OCI-LY1 (cell line): ENCODE measurements at regions not wholly inside any gene's neighbourhood (a gene's known extent, or its start where the extent isn't known, plus 50 kb on each side); places are given as distances from the start of the nearest gene placed in this dataset.

ENCODE experiments used
- H2AFZ ChIP-seq: fragments of 200-600 bp; sonication (generic), shearing (Covaris generic); 2 replicates; pipeline ENCODE4 v1.6.0; 2014; ENCODE audit warnings: antibody characterized with exemption, mild to moderate bottlenecking, low read length
- H3F3A ChIP-seq: fragments of 200-600 bp; sonication (generic), shearing (Covaris generic); 2 replicates; pipeline ENCODE4 v1.6.0; 2014; ENCODE audit warnings: mild to moderate bottlenecking, antibody characterized with exemption, low read length, moderate library complexity; ENCODE audit not compliant: insufficient read depth
- H3K27ac ChIP-seq: fragments of 200-600 bp; sonication (generic); 2 replicates; pipeline ENCODE4 v1.5.1; 2014; ENCODE audit warnings: low read length, mixed run types, mild to moderate bottlenecking, low read depth; ENCODE audit not compliant: poor library complexity, severe bottlenecking
- H3K27me3 ChIP-seq: fragments of 200-600 bp; sonication (generic); 2 replicates; pipeline ENCODE4 v1.6.0; 2014; ENCODE audit warnings: antibody characterized with exemption, mild to moderate bottlenecking, low read length, moderate library complexity; ENCODE audit not compliant: insufficient read depth
- H3K36me3 ChIP-seq: fragments of 200-600 bp; sonication (generic); 2 replicates; pipeline ENCODE4 v1.6.1; 2014; ENCODE audit warnings: mild to moderate bottlenecking, antibody characterized with exemption, low read length, moderate library complexity, mixed read lengths; ENCODE audit not compliant: insufficient read depth
- H3K4me1 ChIP-seq: fragments of 200-600 bp; sonication (generic); 2 replicates; pipeline ENCODE4 v1.5.1; 2014; ENCODE audit warnings: mild to moderate bottlenecking, low read length, moderate library complexity; ENCODE audit not compliant: insufficient read depth, severe bottlenecking
- H3K4me2 ChIP-seq: fragments of 200-600 bp; sonication (generic), shearing (Covaris generic); 2 replicates; pipeline ENCODE4 v1.6.1; 2014; ENCODE audit warnings: low read length
- H3K4me3 ChIP-seq: fragments of 200-600 bp; sonication (generic); 2 replicates; pipeline ENCODE4 v1.5.1; 2014; ENCODE audit warnings: low read length, low read depth, mild to moderate bottlenecking, mixed read lengths; ENCODE audit not compliant: poor library complexity, severe bottlenecking
- H3K79me2 ChIP-seq: fragments of 200-600 bp; shearing (Covaris generic); 2 replicates; pipeline ENCODE4 v1.6.1; 2016; ENCODE audit warnings: mixed run types, low read length, mixed read lengths; ENCODE audit not compliant: insufficient read depth
- H3K9ac ChIP-seq: fragments of 200-600 bp; sonication (generic), shearing (Covaris generic); 2 replicates; pipeline ENCODE4 v1.6.1; 2014; ENCODE audit warnings: mild to moderate bottlenecking, low read length, mixed read lengths
- H3K9me2 ChIP-seq: fragments of 200-600 bp; sonication (generic), shearing (Covaris generic); 2 replicates; pipeline ENCODE4 v1.6.1; 2014; ENCODE audit warnings: low read depth, mild to moderate bottlenecking, low read length, mixed read lengths
- H3K9me3 ChIP-seq: fragments of 200-600 bp; shearing (Covaris generic); 2 replicates; pipeline ENCODE4 v1.6.1; 2014; ENCODE audit warnings: low read length, mixed read lengths
- H4K20me1 ChIP-seq: fragments of 200-600 bp; sonication (generic), shearing (Covaris generic); 2 replicates; pipeline ENCODE4 v1.6.0; 2016; ENCODE audit warnings: mild to moderate bottlenecking, low read length; ENCODE audit not compliant: insufficient read depth
- CTCF ChIP-seq: fragments of 200-600 bp; sonication (generic), shearing (Covaris generic); IDR thresholded peaks from 2 replicates; pipeline ENCODE4 v1.5.1; 2017; ENCODE audit warnings: mild to moderate bottlenecking, antibody characterized with exemption, low read length, moderate library complexity, mixed read lengths
- EZH2 ChIP-seq: fragments of 200-600 bp; sonication (generic), shearing (Covaris generic); IDR thresholded peaks from 2 replicates; pipeline ENCODE4 v1.8.0; 2017; ENCODE audit warnings: borderline replicate concordance, mixed run types, mild to moderate bottlenecking, antibody characterized with exemption, low read length, moderate library complexity, mixed read lengths

GRCh38 chr7:113368256-113368655, 249.9 kb upstream of the SMIM30 start:
- H3K4me2 ChIP-seq, result no peak overlapping the region
- no peaks in the 10 kb centered on the region for H3F3A ChIP-seq
- no peak overlapping the region for H3K27ac ChIP-seq
- no peaks in the 10 kb centered on the region for H4K20me1 ChIP-seq
- no peaks in the 10 kb centered on the region for H3K36me3 ChIP-seq
- no peak overlapping the region for H3K4me3 ChIP-seq
- no peak overlapping the region for H3K9ac ChIP-seq
- no peak overlapping the region for H2AFZ ChIP-seq
- no peaks in the 10 kb centered on the region for H3K4me1 ChIP-seq
- H3K79me2 ChIP-seq, result no peaks in the 10 kb centered on the region
- no peaks in the 10 kb centered on the region for H3K27me3 ChIP-seq
- no peaks in the 10 kb centered on the region for H3K9me3 ChIP-seq
- TF ChIP-seq CTCF (no peak), EZH2 (no peak)
- H3K9me2 ChIP-seq, result no peaks in the 10 kb centered on the region

GRCh38 chr7:113367041-113367586, 248.8 kb upstream of the SMIM30 start:
- H3F3A ChIP-seq, result no peaks in the 10 kb centered on the region
- no peaks in the 10 kb centered on the region for H3K9me3 ChIP-seq
- H3K4me2 ChIP-seq, result no peak overlapping the region
- no peaks in the 10 kb centered on the region for H3K9me2 ChIP-seq
- no peaks in the 10 kb centered on the region for H3K4me1 ChIP-seq
- TF ChIP-seq CTCF (no peak), EZH2 (no peak)
- no peaks in the 10 kb centered on the region for H3K27me3 ChIP-seq
- H2AFZ ChIP-seq, result no peak overlapping the region
- no peaks in the 10 kb centered on the region for H3K36me3 ChIP-seq
- H4K20me1 ChIP-seq, result no peaks in the 10 kb centered on the region
- H3K27ac ChIP-seq, result no peak overlapping the region
- no peak overlapping the region for H3K4me3 ChIP-seq
- H3K9ac ChIP-seq, result no peak overlapping the region
- no peaks in the 10 kb centered on the region for H3K79me2 ChIP-seq

- Histone ChIP-seq H3K4me1 (no peaks in the 10 kb centered on the region), H4K20me1 (no peaks in the 10 kb centered on the region), H3K79me2 (no peaks in the 10 kb centered on the region), H3K9me3 (no peaks in the 10 kb centered on the region), H3F3A (no peaks in the 10 kb centered on the region), H3K27me3 (no peaks in the 10 kb centered on the region), H3K27ac (no peak overlapping the region), H3K4me2 (no peak overlapping the region), H2AFZ (no peak overlapping the region), H3K9me2 (no peaks in the 10 kb centered on the region), H3K4me3 (no peak overlapping the region), H3K36me3 (no peaks in the 10 kb centered on the region), H3K9ac (no peak overlapping the region)
- TF ChIP-seq CTCF (no peak), EZH2 (no peak)
Observed at GRCh38 chr7:113366122-113366521, 247.8 kb upstream of the SMIM30 start.
